Smooth muscle cell (in vitro differentiated cells): ENCODE measurements at regions not wholly inside any gene's neighbourhood (a gene's known extent, or its start where the extent isn't known, plus 50 kb on each side); places are given as distances from the start of the nearest gene placed in this dataset.

Experiments used
- DNase-seq: peaks from one replicate; lab custom pipeline; 2025; ENCODE audit not compliant: unreplicated experiment; lab: John Stamatoyannopoulos, UW
- H2AFZ ChIP-seq: fragments of 200-600 bp; sonication (generic); 2 replicates; pipeline ENCODE4 v1.6.0; 2016; ENCODE audit warnings: antibody characterized with exemption, low read depth, mild to moderate bottlenecking
- H3F3A ChIP-seq: fragments of 200-600 bp; sonication (generic); 2 replicates; pipeline ENCODE4 v1.6.0; 2017; ENCODE audit warnings: antibody characterized with exemption, low read depth
- H3K27ac ChIP-seq: fragments of 200-600 bp; sonication (generic); 2 replicates; pipeline ENCODE4 v1.5.1; 2016; ENCODE audit warnings: low read depth, mild to moderate bottlenecking
- H3K27me3 ChIP-seq: fragments of 200-600 bp; sonication (generic); 2 replicates; pipeline ENCODE4 v1.6.1; 2016; ENCODE audit warnings: low read depth, mild to moderate bottlenecking
- H3K36me3 ChIP-seq: fragments of 200-600 bp; sonication (generic); 2 replicates; pipeline ENCODE4 v1.5.1; 2016; ENCODE audit warnings: low read depth
- H3K4me1 ChIP-seq: fragments of 200-600 bp; sonication (generic); 2 replicates; pipeline ENCODE4 v1.5.1; 2016; ENCODE audit warnings: low read depth
- H3K4me2 ChIP-seq: fragments of 200-600 bp; sonication (generic); 2 replicates; pipeline ENCODE4 v1.6.0; 2016; ENCODE audit warnings: mild to moderate bottlenecking
- H3K4me3 ChIP-seq: fragments of 200-600 bp; sonication (generic); 2 replicates; pipeline ENCODE4 v1.5.1; 2016; ENCODE audit warnings: mild to moderate bottlenecking
- H3K79me2 ChIP-seq: fragments of 200-600 bp; sonication (generic); 2 replicates; pipeline ENCODE4 v1.6.0; 2016; ENCODE audit warnings: low read depth, mild to moderate bottlenecking
- H3K9ac ChIP-seq: fragments of 200-600 bp; sonication (generic); 2 replicates; pipeline ENCODE4 v1.6.0; 2016; ENCODE audit warnings: low read depth
- H3K9me3 ChIP-seq: fragments of 200-600 bp; sonication (generic); replicated peaks from 2 replicates; pipeline ENCODE4 v1.5.1; 2016; ENCODE audit warnings: low read depth
- H4K20me1 ChIP-seq: fragments of 200-600 bp; sonication (generic); 2 replicates; pipeline ENCODE4 v1.6.0; 2016; ENCODE audit warnings: low read depth
- CTCF ChIP-seq: fragments of 200-600 bp; sonication (generic); IDR thresholded peaks from 2 replicates; pipeline ENCODE4 v1.5.1; 2017; ENCODE audit warnings: borderline replicate concordance, mild to moderate bottlenecking, antibody characterized with exemption; ENCODE audit not compliant: insufficient read depth, poor library complexity, severe bottlenecking
- WGBS: methylation state at CpG from one replicate; pipeline ENCODE4 v1.1.7; 2016; ENCODE audit warnings: low lambda C conversion rate; 5-methylcytosine and 5-hydroxymethylcytosine counted together

DNA sequence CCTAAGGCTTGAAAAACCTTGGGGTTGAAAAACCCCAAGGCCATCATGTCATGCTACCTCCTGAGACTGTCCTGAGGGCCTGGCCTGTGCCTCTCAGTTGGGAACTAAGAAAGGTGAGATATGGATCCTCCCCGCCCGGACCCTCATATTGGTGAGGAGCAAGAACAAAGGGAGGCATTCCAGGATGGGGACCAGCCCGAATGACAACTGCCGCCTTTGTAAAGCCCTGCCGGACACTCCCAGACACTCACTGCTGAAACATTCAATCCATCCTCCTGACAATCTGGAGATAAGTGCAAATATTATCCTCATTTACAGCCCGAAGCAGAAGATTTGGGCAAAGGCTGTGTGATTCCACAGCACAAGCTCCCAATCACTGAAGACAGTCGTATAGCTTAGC is 298.3 kb downstream of the NSG2 start:
- H3K4me3 ChIP-seq: no peak overlapping the region
- peaks cover 2% of the 10 kb centered on the region for H3K79me2 ChIP-seq
- no peaks in the 10 kb centered on the region for H4K20me1 ChIP-seq
- H3K27ac ChIP-seq: peak overlapping the region; percentile 64
- TF ChIP-seq CTCF: no peak
- 67% methylated on average over 7 of the region's 7 CpGs for WGBS
- H2AFZ ChIP-seq: no peak overlapping the region
- no peak for DNase-seq
- H3K9me3 ChIP-seq: no peaks in the 10 kb centered on the region
- peaks cover 5% of the 10 kb centered on the region for H3F3A ChIP-seq
- no peaks in the 10 kb centered on the region for H3K27me3 ChIP-seq
- H3K4me2 ChIP-seq: no peak overlapping the region
- H3K9ac ChIP-seq: peak overlapping the region; percentile 28
- no peaks in the 10 kb centered on the region for H3K4me1 ChIP-seq
- no peaks in the 10 kb centered on the region for H3K36me3 ChIP-seq

GRCh38 chr5:174344335-174344734 is 298.8 kb downstream of the NSG2 start:
- TF ChIP-seq CTCF: no peak
- WGBS: 67% methylated on average over 4 of the region's 4 CpGs
- peak overlapping the region; percentile 64 for H3K27ac ChIP-seq

DNA sequence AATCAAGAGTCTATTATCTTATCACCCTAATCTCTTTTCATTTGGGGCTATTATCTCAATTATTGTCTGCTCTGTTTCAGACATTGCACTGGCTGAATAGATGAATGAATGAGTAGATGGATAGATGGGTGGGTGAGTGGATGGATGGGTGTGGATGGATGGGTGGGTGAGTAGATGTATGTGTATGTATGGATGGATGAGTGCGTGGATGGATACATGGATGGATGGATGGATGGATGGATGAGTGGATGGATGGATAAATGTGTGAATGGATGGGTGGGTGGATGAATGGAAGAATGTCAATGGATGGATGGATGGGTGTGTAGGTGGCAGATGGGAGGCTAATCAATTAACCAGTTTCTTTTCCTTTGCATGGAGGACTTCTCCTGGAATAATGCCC is 301.7 kb downstream of the NSG2 start:
- Histone ChIP-seq H3K9ac (no peak overlapping the region), H4K20me1 (no peaks in the 10 kb centered on the region), H3K4me1 (no peaks in the 10 kb centered on the region), H3K36me3 (no peaks in the 10 kb centered on the region), H3F3A (no peaks in the 10 kb centered on the region), H2AFZ (no peak overlapping the region), H3K9me3 (no peaks in the 10 kb centered on the region), H3K4me2 (no peak overlapping the region), H3K4me3 (no peak overlapping the region), H3K27ac (no peak overlapping the region), H3K79me2 (no peaks in the 10 kb centered on the region), H3K27me3 (no peaks in the 10 kb centered on the region)
- no peak for DNase-seq
- WGBS: 100% methylated on average over 1 of the region's 1 CpG
- no peak for TF ChIP-seq CTCF

More at GRCh38 chr5:174344335-174344734, 298.8 kb downstream of the NSG2 start:
- Histone ChIP-seq H3F3A (peaks cover under 1% of the 10 kb centered on the region), H3K36me3 (no peaks in the 10 kb centered on the region), H3K4me2 (no peak overlapping the region), H3K79me2 (peaks cover under 1% of the 10 kb centered on the region), H3K9me3 (no peaks in the 10 kb centered on the region), H3K4me3 (no peak overlapping the region), H3K4me1 (no peaks in the 10 kb centered on the region), H4K20me1 (no peaks in the 10 kb centered on the region), H3K9ac (peak overlapping the region; percentile 28), H2AFZ (no peak overlapping the region), H3K27me3 (no peaks in the 10 kb centered on the region)
- no peak for DNase-seq

GRCh38 chr5:174348311-174348981 is 302.9 kb downstream of the NSG2 start:
- TF ChIP-seq CTCF: no peak
- Histone ChIP-seq H3K4me3 (no peak overlapping the region), H2AFZ (no peak overlapping the region), H3K4me1 (no peaks in the 10 kb centered on the region), H3K9me3 (no peaks in the 10 kb centered on the region), H3K4me2 (no peak overlapping the region), H3K9ac (no peak overlapping the region), H3K27ac (no peak overlapping the region), H3K27me3 (no peaks in the 10 kb centered on the region), H3K79me2 (no peaks in the 10 kb centered on the region), H3K36me3 (no peaks in the 10 kb centered on the region), H4K20me1 (no peaks in the 10 kb centered on the region), H3F3A (no peaks in the 10 kb centered on the region)
- DNase-seq: no peak
- 87% methylated on average over 8 of the region's 8 CpGs for WGBS
